Natural killer cell (primary cell): ENCODE measurements at regions not wholly inside any gene's neighbourhood (a gene's known extent, or its start where the extent isn't known, plus 50 kb on each side); places are given as distances from the start of the nearest gene placed in this dataset.

ENCODE experiments used
- ATAC-seq, 3 donors: fragments of 150-1000 bp in 2 of 3; fragments of 200-7000 bp in 1 of 3; cut with Tn5 transposase; 1 replicate in 1 of 3; 2 replicates in 2 of 3; pipeline ENCODE4 v1.10.0; 2021; ENCODE audit warnings: mild to moderate bottlenecking in 2 of 3, moderate library complexity in 2 of 3
- DNase-seq, 2 donors: peaks; one replicate each; pipeline versions ENCODE4 v3.0.0 to v3.0.0-alpha.2; 2013 to 2021; ENCODE audit warnings: mixed read lengths in 1 of 2
- H3K27ac ChIP-seq: one replicate; pipeline ENCODE4 v1.5.1; 2013; ENCODE audit warnings: mild to moderate bottlenecking, low read length
- H3K27me3 ChIP-seq: one replicate; pipeline ENCODE4 v1.6.1; 2013; ENCODE audit warnings: low read length; ENCODE audit not compliant: control insufficient read depth, insufficient read depth
- H3K36me3 ChIP-seq: one replicate; pipeline ENCODE4 v1.6.1; 2013; ENCODE audit warnings: low read length; ENCODE audit not compliant: control insufficient read depth, insufficient read depth
- H3K4me1 ChIP-seq: one replicate; pipeline ENCODE4 v1.6.1; 2013; ENCODE audit warnings: low read length; ENCODE audit not compliant: control insufficient read depth, insufficient read depth
- H3K4me3 ChIP-seq: one replicate; pipeline ENCODE4 v1.5.1; 2013; ENCODE audit warnings: low read length
- H3K9me3 ChIP-seq: one replicate; pipeline ENCODE4 v1.6.1; 2013; ENCODE audit warnings: low read length; ENCODE audit not compliant: control insufficient read depth, insufficient read depth
- H3K27ac Mint-ChIP-seq, 2 donors: one replicate each; pipeline ENCODE4 v1.8.0; 2022; ENCODE audit warnings: mild to moderate bottlenecking in 2 of 2, mixed read lengths in 2 of 2, moderate library complexity in 1 of 2
- H3K27me3 Mint-ChIP-seq, 2 donors: one replicate each; pipeline ENCODE4 v1.8.0; 2022; ENCODE audit warnings: low read depth in 2 of 2, mixed read lengths in 2 of 2
- H3K36me3 Mint-ChIP-seq: one replicate; pipeline ENCODE4 v1.8.0; 2022; ENCODE audit warnings: mixed read lengths
- H3K4me1 Mint-ChIP-seq, 2 donors: one replicate each; pipeline ENCODE4 v1.8.0; 2022; ENCODE audit warnings: mixed read lengths in 2 of 2
- H3K4me3 Mint-ChIP-seq: one replicate; pipeline ENCODE4 v1.8.0; 2022; ENCODE audit warnings: mild to moderate bottlenecking, moderate library complexity, mixed read lengths
- H3K9me3 Mint-ChIP-seq, 2 donors: one replicate each; pipeline ENCODE4 v1.8.0; 2022; ENCODE audit warnings: mixed read lengths in 2 of 2
- CTCF ChIP-seq: fragments of 200-600 bp; IDR thresholded peaks from one replicate; pipeline ENCODE4 v1.8.0; 2022; ENCODE audit warnings: antibody characterized with exemption
- WGBS: methylation state at CpG from one replicate; pipeline ENCODE4 v1.1.7; 2013; ENCODE audit warnings: missing lambda C conversion rate; ENCODE audit not compliant: insufficient coverage; 5-methylcytosine and 5-hydroxymethylcytosine counted together
- intact Hi-C: fragments of 100-400 bp; cut with micrococcal nuclease; formaldehyde crosslinking; loops from one replicate; pipeline ENCODE4 v1.14.2; 2022

- no CpG with 5 or more reads among the region's 1 CpG for WGBS
Measured at GRCh38 chr1:79648126-79648525, 641.6 kb upstream of the ADGRL4 start.

GRCh38 chr1:79646880-79647279 is 640.4 kb upstream of the ADGRL4 start:
- Histone ChIP-seq H3K9me3 (peaks cover 4% of the 10 kb centered on the region), H3K36me3 (no peaks in the 10 kb centered on the region), H3K4me3 (no peak overlapping the region), H3K27me3 (no peaks in the 10 kb centered on the region), H3K27ac (no peak overlapping the region), H3K4me1 (no peaks in the 10 kb centered on the region)
- intact Hi-C loops, result no loop called here
- ATAC-seq (no peak), DNase-seq (no peak)
- H3K36me3 Mint-ChIP-seq, result peaks cover 8% of the 10 kb centered on the region
- peaks cover 24 to 25% of the 10 kb centered on the region in 2 donors for H3K9me3 Mint-ChIP-seq
- no peaks in the 10 kb centered on the region for H3K4me1 Mint-ChIP-seq
- TF ChIP-seq CTCF, result no peak
- H3K4me3 Mint-ChIP-seq, result no peak overlapping the region
- H3K27me3 Mint-ChIP-seq, result no peaks in the 10 kb centered on the region
- H3K27ac Mint-ChIP-seq, result no peak overlapping the region
- 85% methylated on average over 2 of the region's 3 CpGs for WGBS

More at GRCh38 chr1:79648126-79648525, 641.6 kb upstream of the ADGRL4 start:
- no peak overlapping the region for H3K27ac ChIP-seq
- H3K9me3 ChIP-seq, result no peaks in the 10 kb centered on the region
- Mint-ChIP-seq H3K27me3 (no peaks in the 10 kb centered on the region), H3K4me1 (no peaks in the 10 kb centered on the region), H3K27ac (no peak overlapping the region), H3K9me3 (peaks cover 20% of the 10 kb centered on the region in 2 donors), H3K4me3 (no peak overlapping the region), H3K36me3 (peaks cover 8% of the 10 kb centered on the region)
- no peak for ATAC-seq
- no peak for DNase-seq
- H3K36me3 ChIP-seq, result no peaks in the 10 kb centered on the region
- TF ChIP-seq CTCF, result no peak
- no peaks in the 10 kb centered on the region for H3K27me3 ChIP-seq
- no peak overlapping the region for H3K4me3 ChIP-seq
- intact Hi-C loops, result no loop called here
- no peaks in the 10 kb centered on the region for H3K4me1 ChIP-seq

GRCh38 chr1:79638382-79638781 is 631.9 kb upstream of the ADGRL4 start:
- Mint-ChIP-seq H3K36me3 (no peaks in the 10 kb centered on the region), H3K4me3 (no peak overlapping the region), H3K9me3 (peaks cover 25 to 30% of the 10 kb centered on the region in 2 donors), H3K27me3 (no peaks in the 10 kb centered on the region), H3K4me1 (no peaks in the 10 kb centered on the region), H3K27ac (no peak overlapping the region)
- Histone ChIP-seq H3K27me3 (no peaks in the 10 kb centered on the region), H3K9me3 (peaks cover 4% of the 10 kb centered on the region), H3K4me1 (no peaks in the 10 kb centered on the region), H3K36me3 (no peaks in the 10 kb centered on the region), H3K27ac (no peak overlapping the region), H3K4me3 (no peak overlapping the region)
- no peak for ATAC-seq
- intact Hi-C loops, result no loop called here
- WGBS, result 93% methylated on average over 2 of the region's 2 CpGs
- DNase-seq, result no peak
- no peak for TF ChIP-seq CTCF

- no peaks in the 10 kb centered on the region for H3K4me1 Mint-ChIP-seq
- Histone ChIP-seq H3K4me1 (no peaks in the 10 kb centered on the region), H3K27ac (no peak overlapping the region), H3K36me3 (no peaks in the 10 kb centered on the region), H3K9me3 (no peaks in the 10 kb centered on the region), H3K27me3 (no peaks in the 10 kb centered on the region), H3K4me3 (no peak overlapping the region)
- H3K27ac Mint-ChIP-seq, result no peak overlapping the region
- TF ChIP-seq CTCF, result no peak
- H3K4me3 Mint-ChIP-seq, result no peak overlapping the region
- no peak for DNase-seq
- intact Hi-C loops, result no loop called here
- no peak for ATAC-seq
- H3K27me3 Mint-ChIP-seq, result no peaks in the 10 kb centered on the region
- no peaks in the 10 kb centered on the region for H3K36me3 Mint-ChIP-seq
- peaks cover 5 to 9% of the 10 kb centered on the region in 2 donors for H3K9me3 Mint-ChIP-seq
- WGBS, result no CpG with 5 or more reads among the region's 1 CpG
Measured at GRCh38 chr1:79633456-79633855, 626.9 kb upstream of the ADGRL4 start.
